Stimulated activated CD4-positive, alpha-beta T cell treated with anti-CD3 and anti-CD28 coated beads, TNF-alpha, amount 100 ng/mL, for 24 hours (primary cell): ENCODE measurements at regions not wholly inside any gene's neighbourhood (a gene's known extent, or its start where the extent isn't known, plus 50 kb on each side); places are given as distances from the start of the nearest gene placed in this dataset.

Experiments
- DNase-seq, 3 experiments: peaks; one replicate each; pipeline ENCODE4 v3.0.0-alpha.2; 2020; ENCODE audit warnings: low read depth in 3 of 3

DNA sequence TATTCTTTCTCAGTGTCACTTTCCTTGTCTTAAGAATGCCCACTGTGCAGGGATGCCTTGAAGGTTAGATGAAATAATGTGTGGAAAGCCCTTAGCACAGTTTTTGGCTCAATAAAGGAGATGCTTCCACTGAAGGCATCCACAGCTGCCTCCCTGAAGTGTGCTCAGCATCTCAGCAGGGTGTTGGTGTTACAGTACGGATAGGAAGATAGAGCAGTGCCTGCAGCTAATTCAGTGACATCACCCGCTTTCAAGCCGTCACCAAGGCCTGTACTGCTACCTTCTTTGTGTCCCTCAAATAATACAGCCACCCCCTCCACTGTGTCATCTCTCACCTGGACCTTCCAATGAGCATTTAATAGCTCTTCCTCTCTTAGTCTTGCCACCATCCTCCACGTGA, 59.0 kb downstream of the NDUFS5 start:
- no peak for DNase-seq

DNA sequence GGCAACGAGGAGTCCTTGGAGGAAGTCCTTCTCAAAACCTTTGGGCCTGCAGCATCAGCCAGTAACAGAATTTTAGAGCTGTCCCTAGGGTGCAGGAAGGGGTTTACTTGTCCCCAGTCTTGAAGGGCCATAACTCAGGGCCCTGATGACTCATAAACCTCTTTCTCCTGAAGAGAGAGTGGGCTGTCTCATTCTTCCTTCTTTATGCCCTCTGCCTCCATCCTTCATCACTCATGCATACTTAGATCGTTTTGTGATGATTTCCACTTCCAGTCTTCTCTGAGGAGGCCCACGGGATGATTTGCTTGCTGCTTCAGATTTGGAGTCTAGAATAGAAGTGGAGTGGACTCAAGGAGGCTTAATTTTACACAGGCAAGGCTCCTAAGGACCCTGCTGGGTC, 60.2 kb downstream of the NDUFS5 start:
- no peak for DNase-seq

DNA sequence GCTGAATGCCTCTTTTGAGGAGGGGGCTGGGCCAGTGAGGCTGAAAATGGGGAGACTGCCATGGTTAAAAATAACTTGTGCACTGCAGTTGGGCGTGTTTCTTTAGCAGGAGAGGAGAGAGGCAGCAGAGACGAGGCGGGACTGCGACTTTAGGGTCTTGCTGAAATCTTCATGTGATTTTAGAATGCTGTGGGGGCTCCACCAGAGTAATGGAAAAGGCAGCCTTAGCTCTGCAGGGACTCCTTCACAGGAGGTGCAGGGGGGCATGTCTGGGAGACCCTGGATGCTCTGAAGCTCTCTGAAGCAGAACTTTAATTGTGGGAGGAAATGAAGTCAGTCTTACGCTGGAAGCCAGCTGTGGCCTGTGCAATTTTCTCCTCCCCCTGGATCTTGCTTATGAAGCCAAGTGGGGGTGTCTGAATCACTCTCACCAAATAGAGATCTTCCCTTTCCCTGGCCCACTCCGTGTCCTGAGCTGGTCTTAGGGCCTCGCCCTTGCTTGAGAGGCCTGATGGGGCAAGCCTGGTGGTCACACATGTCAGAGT, 60.8 kb downstream of the NDUFS5 start:
- DNase-seq = no peak

DNA sequence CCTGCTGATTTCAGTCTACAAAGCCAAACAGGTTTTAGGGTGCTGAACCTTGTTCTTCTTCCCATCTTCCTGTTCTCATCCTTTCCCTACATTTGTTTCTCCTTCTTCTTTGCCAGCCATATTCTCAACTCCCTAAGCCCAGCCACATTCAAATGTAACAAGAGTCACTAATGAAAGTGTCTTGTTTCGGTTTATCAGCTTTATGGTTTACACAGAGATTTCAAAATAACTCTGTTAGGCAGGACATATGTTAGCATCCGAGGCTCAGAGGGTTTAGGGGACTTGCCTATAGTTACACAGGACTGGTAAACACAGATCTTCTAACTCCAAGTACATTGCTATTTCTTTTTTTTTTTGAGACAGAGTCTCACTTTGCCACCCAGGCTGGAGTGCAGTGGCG, 61.3 kb downstream of the NDUFS5 start:
- no peak for DNase-seq

DNA sequence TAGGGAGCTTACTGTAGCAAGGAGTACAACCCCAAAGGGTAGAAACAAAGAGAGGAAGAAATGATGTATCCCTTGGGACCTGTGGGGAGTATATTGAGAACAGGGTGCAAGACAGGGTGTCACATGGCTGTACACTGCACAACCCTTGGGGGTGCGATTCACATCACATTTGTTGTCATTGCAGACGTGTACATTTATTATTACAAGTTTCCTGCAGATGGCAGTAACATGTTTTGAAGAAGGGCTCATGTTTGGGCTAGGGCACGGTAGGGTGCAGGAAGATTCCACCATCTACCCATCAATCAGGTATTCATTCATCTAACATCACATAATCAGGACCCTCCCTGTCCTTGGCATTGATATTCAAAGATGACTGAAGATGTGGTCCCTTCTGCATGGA, 62.5 kb downstream of the NDUFS5 start:
- no peak for DNase-seq

DNA sequence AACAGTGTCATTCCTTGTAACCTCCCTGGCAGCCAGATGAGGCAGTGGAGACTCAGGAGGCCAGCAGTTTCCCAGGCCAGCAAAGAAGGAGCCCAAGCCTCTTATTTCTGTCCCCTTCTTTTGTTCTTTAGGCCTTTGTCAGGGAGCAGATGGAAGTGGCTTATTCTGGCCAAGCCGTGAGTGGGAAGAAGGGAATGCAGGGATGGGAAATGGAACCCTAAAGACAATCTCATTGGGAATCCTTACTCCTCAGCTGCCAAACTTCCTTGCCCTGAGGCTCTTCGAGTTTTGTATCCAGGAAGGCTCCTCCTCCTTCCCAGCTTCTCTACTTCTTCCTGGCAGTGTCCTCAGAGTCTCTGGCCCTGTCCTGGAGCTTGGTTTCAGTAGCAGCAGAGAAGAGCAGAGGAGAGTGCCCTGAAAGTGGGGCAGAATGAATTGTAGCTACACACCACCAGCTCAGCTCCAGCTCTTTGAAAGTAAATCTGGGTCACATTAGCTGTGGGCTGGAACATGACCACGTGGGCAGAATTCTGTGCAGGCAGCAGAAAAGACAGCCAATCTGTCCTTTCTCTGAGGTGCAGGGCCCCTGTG, 63.9 kb downstream of the NDUFS5 start:
- no peak for DNase-seq

DNA sequence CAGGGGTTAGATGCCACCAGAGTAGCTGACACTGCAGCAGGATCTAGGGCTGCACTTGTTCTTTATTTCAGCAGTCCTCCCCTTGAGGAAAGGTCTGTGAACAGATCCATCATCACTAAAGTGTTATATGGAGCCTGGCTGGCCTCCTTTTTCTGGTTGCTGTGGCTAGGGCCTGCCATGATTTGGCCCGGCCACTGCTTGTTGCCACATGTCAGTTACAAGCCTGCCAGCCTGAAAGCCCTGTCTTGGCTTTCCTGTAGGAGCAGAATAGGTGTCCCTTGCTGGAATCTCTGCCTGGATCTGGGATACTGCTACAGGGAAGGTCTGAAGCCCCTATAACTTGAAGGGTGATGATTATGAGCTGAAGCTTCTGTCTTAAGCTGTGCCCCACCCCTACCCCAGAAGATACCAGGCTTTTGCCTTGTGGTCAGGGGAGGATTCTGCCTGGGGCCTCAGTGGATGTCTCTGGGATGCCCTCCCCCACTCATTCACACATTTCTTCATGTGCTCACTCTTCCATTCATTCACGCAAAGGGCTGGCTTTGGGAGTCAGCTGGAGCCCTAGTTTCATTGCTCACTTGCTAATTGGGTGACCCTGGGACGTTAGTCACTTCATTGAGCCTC, 64.7 kb downstream of the NDUFS5 start:
- no peak for DNase-seq

DNA sequence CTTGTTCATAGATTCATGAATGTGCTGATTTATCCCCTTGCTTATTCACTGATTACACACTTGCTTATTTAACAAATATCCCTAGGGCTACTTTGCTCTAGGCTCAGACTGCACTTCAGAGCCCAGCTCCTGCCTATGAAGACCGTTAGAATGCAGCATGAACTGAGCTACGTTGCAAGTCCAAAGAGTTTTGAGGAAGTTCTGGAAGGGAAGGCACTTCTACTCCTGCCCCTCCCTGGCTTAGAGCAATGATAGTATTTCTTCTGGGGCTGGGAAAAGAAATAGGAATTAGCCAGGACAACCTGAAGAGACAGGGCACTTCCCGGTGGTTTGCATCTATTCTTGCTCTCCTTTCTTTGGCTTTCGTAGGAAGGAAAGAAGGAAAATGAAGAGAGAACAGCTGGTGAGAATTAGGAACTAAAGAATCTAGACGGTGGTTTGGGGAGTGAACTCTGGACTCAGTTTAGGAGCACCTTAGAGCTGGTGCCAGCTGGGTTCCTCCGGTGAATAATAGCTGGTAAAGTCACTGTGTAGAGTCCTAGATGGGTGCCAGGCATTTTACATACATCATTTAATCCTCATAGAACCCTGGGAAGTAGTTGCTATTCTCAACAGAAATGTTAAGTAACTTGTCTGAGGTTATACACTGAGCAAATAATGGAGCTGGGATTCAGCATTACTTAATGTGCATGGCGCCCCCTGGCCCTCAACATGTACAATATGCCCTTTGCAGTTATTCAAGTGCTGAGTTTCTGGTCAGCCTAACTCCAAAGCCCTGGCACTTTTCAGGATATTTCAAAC, 65.9 kb downstream of the NDUFS5 start:
- no peak for DNase-seq

DNA sequence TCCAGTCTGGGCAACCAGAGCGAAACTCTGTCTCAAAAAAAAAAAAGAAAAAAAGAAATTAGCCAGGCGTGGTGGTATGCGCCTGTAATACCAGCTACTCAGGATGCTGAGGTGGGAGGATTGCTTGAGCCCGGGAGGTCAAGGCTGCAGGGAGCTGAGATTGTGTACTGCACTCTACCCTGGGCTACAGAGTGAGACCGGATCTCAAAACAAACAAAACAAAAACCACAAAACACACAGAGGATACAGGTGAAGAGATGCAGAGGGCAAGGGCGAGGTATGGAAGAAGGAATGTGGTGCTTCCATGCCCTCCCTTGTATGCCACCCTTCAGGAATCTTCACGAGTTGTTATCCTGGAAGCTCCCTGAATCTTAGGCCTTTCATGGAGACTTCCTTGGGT, 68.5 kb downstream of the NDUFS5 start:
- DNase-seq = no peak

DNA sequence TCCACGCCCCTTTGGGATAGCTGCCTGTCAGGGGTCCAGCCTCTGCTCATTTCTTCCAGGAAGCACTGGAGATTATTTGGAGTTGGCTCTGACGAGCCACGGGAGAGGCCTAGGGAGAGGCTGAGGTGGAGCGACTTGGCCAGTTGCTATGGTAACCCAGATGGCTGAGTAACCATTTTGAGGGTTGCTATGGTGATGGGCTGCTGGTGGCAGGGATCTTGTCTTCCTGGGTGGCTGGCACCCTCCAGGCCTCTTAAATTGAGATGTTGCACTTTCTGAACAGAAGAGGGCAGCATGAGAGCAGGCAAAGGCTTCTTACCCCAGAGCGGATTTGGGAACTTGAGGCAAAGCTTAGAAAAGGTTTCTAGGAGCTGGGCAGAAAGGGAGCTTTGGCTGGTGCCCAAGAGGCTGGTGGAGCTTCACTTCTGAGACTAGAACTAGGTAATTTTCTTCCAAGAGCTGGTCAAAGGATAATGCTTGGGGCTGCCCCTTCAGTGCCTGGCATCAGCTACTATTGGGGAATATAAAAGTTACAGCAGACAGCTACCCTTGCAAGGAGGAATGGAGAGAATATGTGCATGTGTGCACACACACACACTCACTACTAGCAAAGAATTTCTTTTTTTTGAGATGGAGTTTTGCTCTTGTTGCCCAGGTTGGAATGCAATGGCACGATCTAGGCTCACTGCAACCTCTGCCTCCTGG, 72.5 kb downstream of the NDUFS5 start:
- DNase-seq = peak in 2 of 3 experiments; percentile 38 to 56

DNA sequence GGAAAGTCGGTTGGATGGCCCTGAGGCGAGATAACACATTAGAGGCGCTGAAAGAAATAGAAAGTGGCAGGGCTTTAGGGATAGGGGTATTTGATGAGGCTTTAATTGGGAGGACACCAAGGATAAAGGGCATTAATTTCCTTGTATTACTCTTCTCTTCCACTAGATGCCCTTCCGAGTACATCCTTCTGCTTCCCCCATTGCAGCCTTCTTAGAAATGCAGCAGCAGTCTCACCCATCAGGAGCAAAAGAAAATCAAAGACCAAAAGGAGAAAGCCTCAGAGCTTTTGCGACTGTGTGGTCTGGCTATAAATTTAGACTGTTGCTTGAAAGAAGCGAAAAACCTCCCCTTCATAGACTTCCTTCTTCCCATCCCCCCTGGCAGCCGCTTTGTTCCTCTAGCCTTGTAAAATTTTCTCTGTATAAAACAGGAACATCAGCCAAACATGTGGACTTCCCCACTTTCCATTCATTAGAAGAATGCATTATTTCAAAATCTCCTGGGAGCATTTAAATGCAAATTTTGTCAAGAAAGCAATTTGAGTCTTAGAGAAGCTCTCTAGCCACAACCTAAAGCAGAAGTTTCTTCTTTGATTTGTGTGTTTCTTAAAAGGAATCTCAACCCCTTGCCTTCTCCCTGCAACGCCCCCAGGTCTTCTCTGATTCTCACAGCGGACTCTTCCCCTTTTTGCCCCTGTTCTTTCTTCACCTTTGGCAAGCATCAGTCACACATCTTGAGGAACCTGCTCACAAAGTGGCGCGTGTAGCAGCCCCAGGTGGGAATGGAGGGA, 76.6 kb downstream of the NDUFS5 start:
- DNase-seq = no peak

DNA sequence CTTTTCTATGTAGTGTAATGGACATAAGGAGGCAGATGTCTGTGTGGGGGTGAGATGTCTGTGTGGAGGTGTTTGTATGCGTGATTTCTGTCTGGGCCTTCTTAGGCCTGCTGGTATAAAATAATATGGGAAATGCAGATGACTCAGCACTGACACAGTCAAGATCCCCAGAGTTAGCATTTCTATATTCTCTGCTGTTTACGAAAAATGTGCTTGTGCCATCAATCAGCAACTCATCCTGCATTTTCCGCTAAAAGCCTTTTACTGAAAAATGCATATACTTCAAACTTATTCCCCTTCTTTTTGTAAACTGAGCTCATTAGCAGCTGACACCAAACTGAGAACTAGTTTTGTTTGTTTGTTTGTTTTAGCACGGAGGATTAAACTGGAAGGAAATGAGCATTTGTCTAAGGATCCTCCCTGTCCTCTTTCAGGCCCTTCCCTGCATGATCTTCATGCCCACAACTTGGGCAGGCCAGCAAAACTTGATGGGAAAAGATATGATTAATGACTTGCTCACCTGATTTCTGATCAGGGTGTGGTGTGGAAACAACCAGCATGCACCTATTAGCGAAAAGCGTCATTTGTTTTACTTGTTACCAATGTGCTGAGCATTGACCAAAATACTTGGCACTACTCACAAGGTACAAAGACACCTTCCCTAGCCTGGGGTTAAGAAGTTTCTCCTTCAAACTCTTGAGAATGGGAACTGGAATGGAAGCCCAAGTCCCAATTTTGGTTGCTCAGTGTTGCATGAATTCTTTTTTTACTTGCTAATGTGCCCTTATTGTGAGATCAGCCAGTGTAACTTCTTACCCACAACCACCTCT, 77.4 kb downstream of the NDUFS5 start:
- DNase-seq = no peak

DNA sequence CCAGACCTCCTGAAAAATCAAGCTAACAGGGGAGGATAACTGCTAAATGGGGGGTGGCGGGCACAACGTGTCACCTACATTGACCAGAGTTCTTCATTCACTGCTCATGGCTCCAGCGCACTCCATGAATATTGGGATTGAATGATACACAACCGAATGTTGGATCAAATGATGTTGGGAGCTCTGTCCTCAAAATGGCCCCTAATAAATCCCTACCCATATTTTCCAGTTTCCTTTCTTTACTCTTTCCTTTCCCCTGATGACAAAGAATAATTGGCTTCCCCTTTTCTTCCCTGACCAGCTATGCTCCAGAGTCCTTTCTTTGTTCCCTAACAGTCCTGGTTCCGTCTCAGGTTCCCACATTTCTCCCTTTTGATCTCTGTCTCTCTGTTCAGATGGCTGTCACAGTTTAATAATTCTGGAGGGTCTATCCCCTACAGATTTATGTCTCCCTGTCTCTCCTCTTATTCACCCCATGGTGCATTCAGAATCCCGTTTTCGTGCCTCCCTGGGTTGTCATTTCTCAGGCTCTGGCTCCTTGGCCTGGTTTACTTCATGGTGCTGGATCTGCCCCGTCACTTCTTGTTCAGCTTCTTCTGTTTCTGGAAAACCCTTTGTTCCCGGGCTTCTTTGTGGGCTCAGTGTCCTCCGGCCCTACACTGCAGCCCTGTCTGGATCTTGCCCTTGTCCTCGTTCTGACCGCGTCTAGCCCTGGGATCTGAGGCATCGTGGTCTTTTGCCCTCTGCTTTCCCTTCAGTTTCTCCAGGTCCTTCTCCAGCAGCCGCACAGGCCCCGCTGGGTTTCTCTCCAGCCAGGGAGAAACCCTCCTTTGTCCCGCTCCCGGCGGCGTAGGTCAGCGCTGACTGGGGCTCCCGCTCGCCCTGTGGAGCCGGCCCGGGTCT, 78.3 kb downstream of the NDUFS5 start:
- no peak for DNase-seq

DNA sequence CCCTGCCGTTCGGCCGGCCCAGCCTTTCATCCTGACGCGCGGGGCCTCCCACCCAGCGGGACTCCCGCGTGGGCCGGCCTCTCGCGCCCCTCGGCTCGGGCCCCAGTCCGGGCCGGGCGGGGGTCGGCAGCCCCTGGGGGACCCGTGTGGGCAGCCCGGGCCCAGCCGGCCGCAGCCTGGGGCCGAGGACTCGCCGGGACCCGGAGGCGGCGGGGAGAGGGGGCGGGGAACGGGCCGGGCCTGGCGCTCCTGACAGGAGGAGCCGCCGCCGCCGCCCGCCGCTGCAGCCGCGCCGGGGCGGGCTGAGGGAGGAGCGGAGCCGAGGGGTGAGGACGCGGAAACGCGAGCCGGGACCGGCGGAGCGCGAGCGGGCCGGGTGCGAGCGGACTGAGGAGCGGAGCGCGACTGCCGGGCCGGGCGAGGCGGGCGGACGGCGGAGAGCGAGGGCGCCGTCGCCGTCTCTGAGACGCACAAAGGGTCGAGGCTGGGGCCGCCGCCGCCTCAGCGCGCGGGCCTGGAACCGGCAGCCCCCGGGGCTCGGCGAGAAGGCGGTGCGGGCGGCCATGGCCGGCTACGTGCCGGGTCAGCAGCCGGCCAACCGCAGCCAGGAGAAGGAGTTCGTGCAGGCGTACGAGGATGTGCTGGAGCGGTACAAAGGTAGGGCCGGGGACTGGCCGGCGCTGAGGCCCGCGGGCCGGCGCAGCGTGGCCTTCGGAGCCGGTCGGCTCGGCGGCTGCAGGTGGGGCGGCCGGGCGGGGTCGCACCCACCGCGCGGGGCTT, 79.1 kb downstream of the NDUFS5 start:
- DNase-seq = peak in 2 of 3 experiments; percentile 42 to 63

DNA sequence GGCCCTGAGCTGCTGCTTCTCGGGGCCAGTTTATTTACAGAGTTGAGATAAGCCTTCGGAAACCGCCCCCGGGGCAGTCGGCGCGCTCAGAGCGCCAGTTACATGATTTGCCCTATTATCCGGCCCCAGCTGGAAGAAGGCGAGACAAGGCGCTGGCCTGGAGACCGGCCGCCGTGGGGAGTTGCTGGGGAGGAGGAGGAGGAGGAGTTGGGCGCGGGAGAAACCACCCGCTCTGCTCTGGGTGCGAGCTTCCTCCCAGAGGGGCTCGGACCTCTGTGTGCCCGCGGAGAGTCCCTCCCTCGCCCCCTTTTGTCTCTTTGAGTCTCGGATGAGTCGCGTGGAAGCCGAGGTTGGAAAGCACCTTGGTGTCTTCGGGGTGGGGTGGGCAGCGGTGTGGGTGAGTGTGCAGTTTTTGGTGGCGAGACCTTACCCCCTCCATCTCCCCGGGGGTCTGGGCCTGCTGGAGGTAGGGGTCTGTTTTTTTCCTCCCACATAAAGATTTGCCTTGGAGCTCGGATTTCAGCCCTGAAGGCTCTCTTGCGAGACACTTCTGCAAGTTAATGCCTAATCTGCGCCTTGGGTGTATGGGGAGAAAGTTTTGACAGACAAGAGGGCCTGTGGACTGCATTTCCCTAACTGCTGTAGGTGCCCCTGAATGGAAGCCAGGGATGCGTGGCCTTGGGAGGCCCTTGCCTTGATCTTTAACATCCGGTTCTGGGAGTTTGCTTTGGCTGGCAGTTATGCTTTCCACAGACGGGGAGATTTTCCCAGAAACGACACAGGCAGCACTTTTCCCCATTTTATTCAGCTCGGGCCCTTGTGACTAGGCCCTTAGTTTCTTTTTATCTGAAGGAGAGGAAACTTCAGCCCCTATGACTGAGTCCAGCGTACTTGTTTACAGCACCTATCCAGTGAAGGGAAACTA, 80.0 kb downstream of the NDUFS5 start:
- DNase-seq = peak in 1 of 3 experiments; percentile 36

DNA sequence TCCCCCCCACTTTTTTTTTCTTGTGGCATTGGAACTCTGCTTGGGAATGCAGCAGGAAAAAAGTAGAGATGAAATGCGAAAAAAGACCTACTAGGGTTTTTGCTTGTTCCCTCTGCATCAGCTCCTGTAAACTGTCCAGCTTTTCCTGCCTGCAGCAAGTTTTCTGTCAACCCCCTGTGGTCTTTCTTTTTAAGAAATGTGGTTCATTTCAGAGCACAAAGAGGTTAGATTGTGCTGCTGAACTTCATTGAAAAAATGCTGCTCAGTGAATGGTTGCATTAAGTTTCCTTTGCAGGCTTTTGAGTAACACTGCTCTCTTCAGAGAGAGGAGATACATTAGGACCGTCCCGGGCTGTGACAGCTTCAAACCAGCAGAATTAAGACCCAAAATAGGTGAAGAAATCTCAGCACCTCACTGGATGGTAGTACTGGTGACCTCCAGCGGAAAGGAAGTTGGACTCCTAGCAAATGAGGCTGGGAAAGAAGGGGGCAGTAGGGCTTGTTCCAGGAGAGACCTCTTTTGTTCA, 80.7 kb downstream of the NDUFS5 start:
- no peak for DNase-seq
